GM23338 (cell line): ENCODE measurements at regions not wholly inside any gene's neighbourhood (a gene's known extent, or its start where the extent isn't known, plus 50 kb on each side); places are given as distances from the start of the nearest gene placed in this dataset.

Experiments
- ATAC-seq: fragments of 200-7000 bp; cut with Tn5 transposase; 3 replicates; pipeline ENCODE4 v1.9.1; 2020
- DNase-seq: peaks from one replicate; pipeline ENCODE4 v3.0.0-alpha.2; 2015; ENCODE audit warnings: low spot score
- H2AFZ ChIP-seq: fragments of 200-600 bp; sonication (generic); 2 replicates; pipeline ENCODE4 v1.8.0; 2016; ENCODE audit warnings: antibody characterized with exemption, mild to moderate bottlenecking, moderate library complexity
- H3F3A ChIP-seq: fragments of 200-600 bp; sonication (generic); replicated peaks from 2 replicates; pipeline ENCODE4 v1.8.0; 2017; ENCODE audit warnings: antibody characterized with exemption, mixed run types, low read depth
- H3K27ac ChIP-seq: fragments of 200-600 bp; sonication (generic); 2 replicates; pipeline ENCODE4 v1.6.1; 2016; ENCODE audit warnings: low read depth
- H3K27me3 ChIP-seq: fragments of 200-600 bp; sonication (generic); 2 replicates; pipeline ENCODE4 v1.8.0; 2016; ENCODE audit warnings: mild to moderate bottlenecking, mixed run types, moderate library complexity; ENCODE audit not compliant: insufficient read depth
- H3K36me3 ChIP-seq: fragments of 200-600 bp; sonication (generic); 2 replicates; pipeline ENCODE4 v1.8.0; 2016; ENCODE audit warnings: mild to moderate bottlenecking; ENCODE audit not compliant: insufficient read depth
- H3K4me1 ChIP-seq: fragments of 200-600 bp; sonication (generic); 2 replicates; pipeline ENCODE4 v1.8.0; 2016; ENCODE audit warnings: mild to moderate bottlenecking, moderate library complexity; ENCODE audit not compliant: insufficient read depth
- H3K4me2 ChIP-seq: fragments of 200-600 bp; sonication (generic); 2 replicates; pipeline ENCODE4 v1.7.1; 2017; ENCODE audit warnings: mixed run types
- H3K4me3 ChIP-seq: fragments of 200-600 bp; sonication (generic); 2 replicates; pipeline ENCODE4 v1.6.1; 2016; ENCODE audit warnings: mixed run types
- H3K79me2 ChIP-seq: fragments of 200-600 bp; sonication (generic); replicated peaks from 2 replicates; pipeline ENCODE4 v1.8.0; 2017; ENCODE audit warnings: mild to moderate bottlenecking; ENCODE audit not compliant: insufficient read depth
- H3K9me2 ChIP-seq: fragments of 200-600 bp; sonication (generic); 2 replicates; pipeline ENCODE4 v1.8.0; 2017; ENCODE audit not compliant: insufficient read depth
- H4K20me1 ChIP-seq: fragments of 200-600 bp; sonication (generic); replicated peaks from 2 replicates; pipeline ENCODE4 v1.8.0; 2017; ENCODE audit warnings: mild to moderate bottlenecking; ENCODE audit not compliant: insufficient read depth
- H3K27ac Mint-ChIP-seq: 2 replicates; pipeline ENCODE4 v1.8.0; 2020; ENCODE audit warnings: inconsistent platforms, mild to moderate bottlenecking, moderate library complexity, mixed read lengths
- H3K27me3 Mint-ChIP-seq: 3 replicates; pipeline ENCODE4 v1.8.0; 2022; ENCODE audit warnings: low read depth, mild to moderate bottlenecking, moderate library complexity, mixed read lengths, inconsistent platforms; ENCODE audit not compliant: insufficient read depth, poor library complexity
- H3K36me3 Mint-ChIP-seq: 3 replicates; pipeline ENCODE4 v1.8.0; 2021; ENCODE audit warnings: low read depth, mild to moderate bottlenecking, inconsistent platforms, moderate library complexity, mixed read lengths
- H3K4me1 Mint-ChIP-seq: 3 replicates; pipeline ENCODE4 v1.8.0; 2020; ENCODE audit warnings: mild to moderate bottlenecking, inconsistent platforms, mixed read lengths
- H3K4me3 Mint-ChIP-seq: 3 replicates; pipeline ENCODE4 v1.8.0; 2021; ENCODE audit warnings: moderate library complexity, mild to moderate bottlenecking, inconsistent platforms, mixed read lengths
- H3K9me3 Mint-ChIP-seq: 3 replicates; pipeline ENCODE4 v1.8.0; 2020; ENCODE audit warnings: moderate library complexity, mild to moderate bottlenecking, inconsistent platforms, mixed read lengths
- CREB1 ChIP-seq: fragments of 250-450 bp; sonication (Bioruptor Pico); IDR thresholded peaks from 2 replicates; pipeline ENCODE4 v1.5.0; 2020; ENCODE audit warnings: low read depth, mild to moderate bottlenecking, moderate library complexity
- EZH2 ChIP-seq: fragments of 200-600 bp; sonication (generic); IDR thresholded peaks from one replicate; pipeline ENCODE4 v1.8.0; 2017; ENCODE audit warnings: antibody characterized with exemption, mild to moderate bottlenecking, low read depth; ENCODE audit not compliant: unreplicated experiment
- EZH2phosphoT487 ChIP-seq: fragments of 200-600 bp; sonication (generic); IDR thresholded peaks from one replicate; pipeline ENCODE4 v1.8.1; 2018; ENCODE audit warnings: antibody characterized with exemption; ENCODE audit not compliant: unreplicated experiment
- JUNB ChIP-seq: IDR thresholded peaks from one replicate; pipeline ENCODE4 v1.6.1; 2016; ENCODE audit warnings: antibody characterized with exemption; ENCODE audit not compliant: unreplicated experiment
- NANOG ChIP-seq: IDR thresholded peaks from 2 replicates; pipeline ENCODE4 v1.6.1; 2016; ENCODE audit warnings: antibody characterized with exemption, borderline replicate concordance
- POLR2AphosphoS5 ChIP-seq: IDR thresholded peaks from 2 replicates; pipeline ENCODE4 v1.6.1; 2016; ENCODE audit warnings: antibody characterized with exemption, low read depth
- STAT1 ChIP-seq: IDR thresholded peaks from one replicate; pipeline ENCODE4 v1.6.1; 2016; ENCODE audit warnings: antibody characterized with exemption; ENCODE audit not compliant: unreplicated experiment
- ZNF331 ChIP-seq: fragments of 250-450 bp; sonication (Bioruptor Pico); IDR thresholded peaks from 2 replicates; pipeline ENCODE4 v1.5.0; 2020; ENCODE audit warnings: low read depth, mild to moderate bottlenecking, moderate library complexity
- TF ChIP-seq, protein P1 (sequence below): fragments of 250-450 bp; sonication (Bioruptor Pico); IDR thresholded peaks from 2 replicates; pipeline ENCODE4 v1.5.0; 2020; ENCODE audit warnings: mild to moderate bottlenecking, moderate library complexity
- TF ChIP-seq, protein P2 (sequence below), 2 experiments: fragments of 200-600 bp in 1 of 2; sonication (generic) in 1 of 2; conservative IDR thresholded peaks; 2 replicates each; pipeline versions ENCODE4 v1.5.1 to v1.6.1; 2016 to 2017; ENCODE audit warnings: antibody characterized with exemption in 2 of 2, low read depth in 2 of 2, mild to moderate bottlenecking in 2 of 2, moderate library complexity in 1 of 2
- TF ChIP-seq, protein P3 (sequence below): IDR thresholded peaks from 2 replicates; pipeline ENCODE4 v1.6.1; 2016; ENCODE audit warnings: antibody characterized with exemption

DNA sequence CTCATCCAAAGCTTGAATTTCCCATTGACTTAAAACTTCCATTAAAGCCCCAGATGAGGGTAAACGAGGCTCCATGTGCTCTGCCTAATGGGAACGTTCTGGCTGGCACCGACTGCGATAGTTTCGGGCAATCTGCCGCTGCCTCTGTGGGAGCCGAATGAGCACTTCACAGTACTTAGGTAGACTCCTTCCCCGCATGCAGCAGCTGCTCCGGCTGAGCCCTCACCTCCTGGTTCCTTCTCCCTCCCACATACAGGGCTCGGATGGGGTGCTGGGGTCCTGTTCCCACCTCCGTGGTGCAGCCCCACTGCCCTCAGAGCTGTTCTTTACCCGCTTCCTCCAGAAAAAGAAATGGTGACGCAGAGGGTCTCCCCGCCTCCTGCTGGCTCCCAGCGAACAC is 476.5 kb upstream of the SALL3 start:
- no peaks in the 10 kb centered on the region for H3K79me2 ChIP-seq
- no peak overlapping the region for H3K4me2 ChIP-seq
- no peaks in the 10 kb centered on the region for H3K4me1 Mint-ChIP-seq
- no peaks in the 10 kb centered on the region for H3F3A ChIP-seq
- H3K27me3 Mint-ChIP-seq, result peaks cover 11% of the 10 kb centered on the region
- no peak overlapping the region for H3K4me3 ChIP-seq
- TF ChIP-seq JUNB (no peak), EZH2 (no peak), CREB1 (no peak), STAT1 (no peak), ZNF331 (no peak), NANOG (no peak), EZH2phosphoT487 (no peak), POLR2AphosphoS5 (no peak)
- TF ChIP-seq, protein P1, sequence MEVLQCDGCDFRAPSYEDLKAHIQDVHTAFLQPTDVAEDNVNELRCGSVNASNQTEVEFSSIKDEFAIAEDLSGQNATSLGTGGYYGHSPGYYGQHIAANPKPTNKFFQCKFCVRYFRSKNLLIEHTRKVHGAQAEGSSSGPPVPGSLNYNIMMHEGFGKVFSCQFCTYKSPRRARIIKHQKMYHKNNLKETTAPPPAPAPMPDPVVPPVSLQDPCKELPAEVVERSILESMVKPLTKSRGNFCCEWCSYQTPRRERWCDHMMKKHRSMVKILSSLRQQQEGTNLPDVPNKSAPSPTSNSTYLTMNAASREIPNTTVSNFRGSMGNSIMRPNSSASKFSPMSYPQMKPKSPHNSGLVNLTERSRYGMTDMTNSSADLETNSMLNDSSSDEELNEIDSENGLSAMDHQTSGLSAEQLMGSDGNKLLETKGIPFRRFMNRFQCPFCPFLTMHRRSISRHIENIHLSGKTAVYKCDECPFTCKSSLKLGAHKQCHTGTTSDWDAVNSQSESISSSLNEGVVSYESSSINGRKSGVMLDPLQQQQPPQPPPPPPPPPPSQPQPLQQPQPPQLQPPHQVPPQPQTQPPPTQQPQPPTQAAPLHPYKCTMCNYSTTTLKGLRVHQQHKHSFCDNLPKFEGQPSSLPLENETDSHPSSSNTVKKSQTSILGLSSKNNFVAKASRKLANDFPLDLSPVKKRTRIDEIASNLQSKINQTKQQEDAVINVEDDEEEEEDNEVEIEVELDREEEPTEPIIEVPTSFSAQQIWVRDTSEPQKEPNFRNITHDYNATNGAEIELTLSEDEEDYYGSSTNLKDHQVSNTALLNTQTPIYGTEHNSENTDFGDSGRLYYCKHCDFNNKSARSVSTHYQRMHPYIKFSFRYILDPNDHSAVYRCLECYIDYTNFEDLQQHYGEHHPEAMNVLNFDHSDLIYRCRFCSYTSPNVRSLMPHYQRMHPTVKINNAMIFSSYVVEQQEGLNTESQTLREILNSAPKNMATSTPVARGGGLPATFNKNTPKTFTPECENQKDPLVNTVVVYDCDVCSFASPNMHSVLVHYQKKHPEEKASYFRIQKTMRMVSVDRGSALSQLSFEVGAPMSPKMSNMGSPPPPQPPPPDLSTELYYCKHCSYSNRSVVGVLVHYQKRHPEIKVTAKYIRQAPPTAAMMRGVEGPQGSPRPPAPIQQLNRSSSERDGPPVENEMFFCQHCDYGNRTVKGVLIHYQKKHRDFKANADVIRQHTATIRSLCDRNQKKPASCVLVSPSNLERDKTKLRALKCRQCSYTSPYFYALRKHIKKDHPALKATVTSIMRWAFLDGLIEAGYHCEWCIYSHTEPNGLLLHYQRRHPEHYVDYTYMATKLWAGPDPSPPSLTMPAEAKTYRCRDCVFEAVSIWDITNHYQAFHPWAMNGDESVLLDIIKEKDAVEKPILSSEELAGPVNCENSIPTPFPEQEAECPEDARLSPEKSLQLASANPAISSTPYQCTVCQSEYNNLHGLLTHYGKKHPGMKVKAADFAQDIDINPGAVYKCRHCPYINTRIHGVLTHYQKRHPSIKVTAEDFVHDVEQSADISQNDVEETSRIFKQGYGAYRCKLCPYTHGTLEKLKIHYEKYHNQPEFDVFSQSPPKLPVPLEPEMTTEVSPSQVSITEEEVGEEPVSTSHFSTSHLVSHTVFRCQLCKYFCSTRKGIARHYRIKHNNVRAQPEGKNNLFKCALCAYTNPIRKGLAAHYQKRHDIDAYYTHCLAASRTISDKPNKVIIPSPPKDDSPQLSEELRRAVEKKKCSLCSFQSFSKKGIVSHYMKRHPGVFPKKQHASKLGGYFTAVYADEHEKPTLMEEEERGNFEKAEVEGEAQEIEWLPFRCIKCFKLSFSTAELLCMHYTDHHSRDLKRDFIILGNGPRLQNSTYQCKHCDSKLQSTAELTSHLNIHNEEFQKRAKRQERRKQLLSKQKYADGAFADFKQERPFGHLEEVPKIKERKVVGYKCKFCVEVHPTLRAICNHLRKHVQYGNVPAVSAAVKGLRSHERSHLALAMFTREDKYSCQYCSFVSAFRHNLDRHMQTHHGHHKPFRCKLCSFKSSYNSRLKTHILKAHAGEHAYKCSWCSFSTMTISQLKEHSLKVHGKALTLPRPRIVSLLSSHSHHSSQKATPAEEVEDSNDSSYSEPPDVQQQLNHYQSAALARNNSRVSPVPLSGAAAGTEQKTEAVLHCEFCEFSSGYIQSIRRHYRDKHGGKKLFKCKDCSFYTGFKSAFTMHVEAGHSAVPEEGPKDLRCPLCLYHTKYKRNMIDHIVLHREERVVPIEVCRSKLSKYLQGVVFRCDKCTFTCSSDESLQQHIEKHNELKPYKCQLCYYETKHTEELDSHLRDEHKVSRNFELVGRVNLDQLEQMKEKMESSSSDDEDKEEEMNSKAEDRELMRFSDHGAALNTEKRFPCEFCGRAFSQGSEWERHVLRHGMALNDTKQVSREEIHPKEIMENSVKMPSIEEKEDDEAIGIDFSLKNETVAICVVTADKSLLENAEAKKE (CRISPR knock-in tag), result no peak
- TF ChIP-seq, protein P2, sequence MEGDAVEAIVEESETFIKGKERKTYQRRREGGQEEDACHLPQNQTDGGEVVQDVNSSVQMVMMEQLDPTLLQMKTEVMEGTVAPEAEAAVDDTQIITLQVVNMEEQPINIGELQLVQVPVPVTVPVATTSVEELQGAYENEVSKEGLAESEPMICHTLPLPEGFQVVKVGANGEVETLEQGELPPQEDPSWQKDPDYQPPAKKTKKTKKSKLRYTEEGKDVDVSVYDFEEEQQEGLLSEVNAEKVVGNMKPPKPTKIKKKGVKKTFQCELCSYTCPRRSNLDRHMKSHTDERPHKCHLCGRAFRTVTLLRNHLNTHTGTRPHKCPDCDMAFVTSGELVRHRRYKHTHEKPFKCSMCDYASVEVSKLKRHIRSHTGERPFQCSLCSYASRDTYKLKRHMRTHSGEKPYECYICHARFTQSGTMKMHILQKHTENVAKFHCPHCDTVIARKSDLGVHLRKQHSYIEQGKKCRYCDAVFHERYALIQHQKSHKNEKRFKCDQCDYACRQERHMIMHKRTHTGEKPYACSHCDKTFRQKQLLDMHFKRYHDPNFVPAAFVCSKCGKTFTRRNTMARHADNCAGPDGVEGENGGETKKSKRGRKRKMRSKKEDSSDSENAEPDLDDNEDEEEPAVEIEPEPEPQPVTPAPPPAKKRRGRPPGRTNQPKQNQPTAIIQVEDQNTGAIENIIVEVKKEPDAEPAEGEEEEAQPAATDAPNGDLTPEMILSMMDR (conservative IDR thresholded peaks at IDR 0.05; ENCODE audit: low read depth in 2 of 2), result no peak
- TF ChIP-seq, protein P3, sequence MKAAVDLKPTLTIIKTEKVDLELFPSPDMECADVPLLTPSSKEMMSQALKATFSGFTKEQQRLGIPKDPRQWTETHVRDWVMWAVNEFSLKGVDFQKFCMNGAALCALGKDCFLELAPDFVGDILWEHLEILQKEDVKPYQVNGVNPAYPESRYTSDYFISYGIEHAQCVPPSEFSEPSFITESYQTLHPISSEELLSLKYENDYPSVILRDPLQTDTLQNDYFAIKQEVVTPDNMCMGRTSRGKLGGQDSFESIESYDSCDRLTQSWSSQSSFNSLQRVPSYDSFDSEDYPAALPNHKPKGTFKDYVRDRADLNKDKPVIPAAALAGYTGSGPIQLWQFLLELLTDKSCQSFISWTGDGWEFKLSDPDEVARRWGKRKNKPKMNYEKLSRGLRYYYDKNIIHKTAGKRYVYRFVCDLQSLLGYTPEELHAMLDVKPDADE, result no peak
- H4K20me1 ChIP-seq, result no peaks in the 10 kb centered on the region
- no peak overlapping the region for H3K4me3 Mint-ChIP-seq
- no peaks in the 10 kb centered on the region for H3K9me2 ChIP-seq
- DNase-seq, result no peak
- no peak overlapping the region for H2AFZ ChIP-seq
- peaks cover 87% of the 10 kb centered on the region for H3K9me3 Mint-ChIP-seq
- H3K27ac ChIP-seq, result no peak overlapping the region
- no peaks in the 10 kb centered on the region for H3K27me3 ChIP-seq
- no peaks in the 10 kb centered on the region for H3K4me1 ChIP-seq
- H3K36me3 Mint-ChIP-seq, result peaks cover 46% of the 10 kb centered on the region
- no peak for ATAC-seq
- H3K36me3 ChIP-seq, result no peaks in the 10 kb centered on the region
- no peak overlapping the region for H3K27ac Mint-ChIP-seq
